K562 (cell line): ENCODE measurements at regions not wholly inside any gene's neighbourhood (a gene's known extent, or its start where the extent isn't known, plus 50 kb on each side); places are given as distances from the start of the nearest gene placed in this dataset.

Experiments used
- ATAC-seq: fragments of 200-7000 bp; cut with Tn5 transposase; 3 replicates; pipeline ENCODE4 v1.9.1; 2020; ENCODE audit warnings: moderate library complexity
- BruUV-seq: library from RNA; stranded (reverse); fragments of 400-500 nt; replicated peaks from 2 replicates; lab custom pipeline; 2021; lab: Mats Ljungman, UMichigan
- CTCF ChIA-PET: fragments of 300-600 bp; formaldehyde crosslinking; extraction: SDS; loops from one replicate; lab custom pipeline; 2021; ENCODE audit warnings: low intra/inter-chr PET ratio; lab: Yijun Ruan, JAX
- POLR2A ChIA-PET: fragments of 300-600, 350-650 bp; sonication (Branson Sonifier 250); formaldehyde crosslinking; extraction: SDS; loops from one replicate; lab custom pipeline; 2021; ENCODE audit warnings: antibody characterized with exemption, inconsistent platforms; lab: Yijun Ruan, JAX
- DNase-seq, 4 experiments: peaks; one replicate each; pipeline versions ENCODE4 v3.0.0 to v3.0.0-alpha.2; 2011 to 2018; ENCODE audit warnings: low spot score in 3 of 4, mixed read lengths in 3 of 4; ENCODE audit errors: extremely low read depth in 1 of 4
- FAIRE-seq: peaks from 2 replicates; lab custom pipeline; 2011; peaks lifted over from hg19 to GRCh38; lab: Jason Lieb, UNC
- H2AFZ ChIP-seq: 2 replicates; pipeline ENCODE4 v1.6.0; 2011; ENCODE audit warnings: low read depth, low read length, control low read depth, inconsistent platforms
- H3K27ac ChIP-seq: fragments of 200-600 bp; 3 replicates; pipeline ENCODE4 v1.8.0; 2011; ENCODE audit warnings: low read depth, mild to moderate bottlenecking, control low read depth, inconsistent platforms, low read length, moderate library complexity, mixed read lengths; ENCODE audit errors: extremely low read depth
- H3K27me3 ChIP-seq, 2 experiments: fragments of 300-600 bp in 1 of 2; 2 replicates in 1 of 2; 3 replicates in 1 of 2; pipeline versions ENCODE4 v1.6.0 to v1.8.0; 2011; ENCODE audit warnings: inconsistent platforms in 2 of 2, low read length in 2 of 2, mild to moderate bottlenecking in 1 of 2, mixed read lengths in 1 of 2, moderate library complexity in 1 of 2; ENCODE audit not compliant: control insufficient read depth in 2 of 2, insufficient read depth in 2 of 2
- H3K36me3 ChIP-seq: fragments of 300-600 bp; 3 replicates; pipeline ENCODE4 v1.8.0; 2011; ENCODE audit warnings: mild to moderate bottlenecking, low read length, inconsistent platforms; ENCODE audit not compliant: control insufficient read depth, insufficient read depth
- H3K4me1 ChIP-seq, 2 experiments: fragments of 200-600 bp in 1 of 2; replicated peaks in 1 of 2; 2 replicates in 1 of 2; 3 replicates in 1 of 2; pipeline versions ENCODE4 v1.5.1 to v1.8.0; 2011; ENCODE audit warnings: inconsistent platforms in 2 of 2, low read length in 2 of 2, mild to moderate bottlenecking in 1 of 2, mixed read lengths in 1 of 2, moderate library complexity in 1 of 2; ENCODE audit not compliant: control insufficient read depth in 2 of 2, insufficient read depth in 2 of 2
- H3K4me2 ChIP-seq: 2 replicates; pipeline ENCODE4 v1.6.1; 2011; ENCODE audit warnings: low read length, control low read depth, inconsistent platforms, mixed read lengths; ENCODE audit not compliant: insufficient read depth
- H3K4me3 ChIP-seq: fragments of 200-600 bp; sonication (generic), shearing (Covaris generic); 2 replicates; pipeline ENCODE4 v1.5.1; 2016; ENCODE audit warnings: control low read depth, inconsistent platforms
- H3K79me2 ChIP-seq: fragments of 200-600 bp; 3 replicates; pipeline ENCODE4 v1.8.0; 2011; ENCODE audit warnings: low read length, inconsistent platforms; ENCODE audit not compliant: control insufficient read depth, insufficient read depth
- H3K9ac ChIP-seq, 2 experiments: 2 replicates each; pipeline versions ENCODE4 v1.6.0 to v1.6.1; 2011; ENCODE audit warnings: low read depth in 2 of 2, low read length in 2 of 2, control low read depth in 1 of 2, inconsistent platforms in 1 of 2, mild to moderate bottlenecking in 1 of 2, mixed read lengths in 1 of 2; ENCODE audit not compliant: insufficient read depth in 1 of 2
- H3K9me1 ChIP-seq: one replicate; pipeline ENCODE4 v1.6.0; 2011; ENCODE audit warnings: inconsistent platforms, mild to moderate bottlenecking, low read length, moderate library complexity; ENCODE audit not compliant: control insufficient read depth, insufficient read depth
- H3K9me3 ChIP-seq: replicated peaks from 2 replicates; pipeline ENCODE4 v1.5.1; 2011; ENCODE audit warnings: low read depth, low read length, inconsistent platforms; ENCODE audit not compliant: control insufficient read depth, insufficient read depth
- H4K20me1 ChIP-seq: replicated peaks from 2 replicates; pipeline ENCODE4 v1.6.1; 2011; ENCODE audit warnings: low read length, inconsistent platforms, mixed read lengths; ENCODE audit not compliant: control insufficient read depth, insufficient read depth
- BCL6 ChIP-seq: fragments of 250-450 bp; sonication (Bioruptor Pico); IDR thresholded peaks from 2 replicates; pipeline ENCODE4 v1.4.0; 2020
- BRF2 ChIP-seq: IDR thresholded peaks from 3 replicates; pipeline ENCODE4 v1.6.1; 2011; ENCODE audit warnings: borderline replicate concordance, mild to moderate bottlenecking; ENCODE audit not compliant: insufficient read length, insufficient read depth
- HEY1 ChIP-seq: fragments of 250-450 bp; sonication (Bioruptor Pico); IDR thresholded peaks from 2 replicates; pipeline ENCODE4 v1.5.0; 2020; ENCODE audit warnings: mild to moderate bottlenecking, moderate library complexity, borderline replicate concordance
- JUNB ChIP-seq: fragments of 450-650 bp; formaldehyde crosslinking; conservative IDR thresholded peaks from 2 replicates; pipeline ENCODE4 v1.4.0; 2020; ENCODE audit warnings: mild to moderate bottlenecking
- LARP7 ChIP-seq: fragments of 450-650 bp; IDR thresholded peaks from 2 replicates; pipeline ENCODE4 v1.6.1; 2016
- LEF1 ChIP-seq: fragments of 450-650 bp; IDR thresholded peaks from 2 replicates; pipeline ENCODE4 v1.6.1; 2016; ENCODE audit warnings: mild to moderate bottlenecking
- MNT ChIP-seq, 2 experiments: fragments of 450-650 bp; conservative IDR thresholded peaks; 2 replicates each; pipeline ENCODE4 v1.6.1; 2017; ENCODE audit warnings: mild to moderate bottlenecking in 2 of 2, moderate library complexity in 2 of 2
- NR2C1 ChIP-seq, 2 experiments: fragments of 450-650 bp; IDR thresholded peaks; 2 replicates each; pipeline ENCODE4 v1.6.1; 2017; ENCODE audit warnings: mild to moderate bottlenecking in 2 of 2, antibody characterized with exemption in 1 of 2, inconsistent platforms in 1 of 2, missing compliant biosample characterization in 1 of 2, missing genetic modification characterization in 1 of 2
- RREB1 ChIP-seq: fragments of 250-450 bp; sonication (Bioruptor Pico); IDR thresholded peaks from 2 replicates; pipeline ENCODE4 v1.4.0; 2020
- SUPT5H ChIP-seq: fragments of 450-650 bp; IDR thresholded peaks from 2 replicates; pipeline ENCODE4 v1.6.1; 2016
- ZNF644 ChIP-seq: fragments of 200-800 bp; sonication (Bioruptor generic); IDR thresholded peaks from 2 replicates; pipeline ENCODE4 v1.6.1; 2016; ENCODE audit warnings: low read depth, missing genetic modification characterization, missing compliant biosample characterization
- WGBS: fragments of 100-300 bp; shearing (Covaris generic); methylation state at CpG from one replicate; pipeline ENCODE4 v1.1.6; 2016; ENCODE audit warnings: low coverage, mixed read lengths; ENCODE audit not compliant: insufficient coverage; ENCODE audit errors: missing lambda C conversion rate; 5-methylcytosine and 5-hydroxymethylcytosine counted together
- in situ Hi-C: fragments of 300-500 bp; cut with MboI; formaldehyde crosslinking; loops from 4 replicates; pipeline ENCODE4 v1.15.0; 2018; ENCODE audit warnings: inconsistent platforms, mixed read lengths
- intact Hi-C: fragments of 100-400 bp; cut with micrococcal nuclease; formaldehyde crosslinking; loops from 2 replicates; pipeline ENCODE4 v1.14.2; 2022

GRCh38 chr2:12110074-12110473, 363.6 kb downstream of the LPIN1 start (continued):
- TF ChIP-seq BRF2 (no peak), ZNF644 (tag) (no peak), BCL6 (CRISPR knock-in tag) (no peak), LARP7 (no peak), HEY1 (no peak), JUNB (CRISPR knock-in tag) (no peak), LEF1 (no peak)

- no peak for DNase-seq
- no peaks in the 10 kb centered on the region for H3K9me1 ChIP-seq
- no peaks in the 10 kb centered on the region for H3K9me3 ChIP-seq
- no TSS peak for BruUV-seq
- intact Hi-C loops, result no loop called here
- no peak for FAIRE-seq
- H4K20me1 ChIP-seq, result no peaks in the 10 kb centered on the region
- in situ Hi-C loops, result no loop called here
- ATAC-seq, result no peak
- 62% methylated on average over 5 of the region's 5 CpGs for WGBS
- no peak overlapping the region for H3K4me2 ChIP-seq
- H3K4me1 ChIP-seq, result peaks cover 19 to 34% of the 10 kb centered on the region in 2 experiments
- H3K9ac ChIP-seq, result no peak overlapping the region
- POLR2A ChIA-PET, result no interaction called here
- CTCF ChIA-PET, result no interaction called here
- no peak overlapping the region for H2AFZ ChIP-seq
- no peak overlapping the region for H3K27ac ChIP-seq
- no peak overlapping the region for H3K4me3 ChIP-seq
- H3K27me3 ChIP-seq, result no peaks in the 10 kb centered on the region
- no peaks in the 10 kb centered on the region for H3K79me2 ChIP-seq
- H3K36me3 ChIP-seq, result no peaks in the 10 kb centered on the region
- TF ChIP-seq SUPT5H (no peak), NR2C1 (IDR thresholded peaks at IDR 0.05) (no peak), NR2C1 (tag; IDR thresholded peaks at IDR 0.05) (no peak), MNT (conservative IDR thresholded peaks at IDR 0.05) (no peak), RREB1 (CRISPR knock-in tag) (no peak)
Observed at GRCh38 chr2:12110481-12110880, 364.0 kb downstream of the LPIN1 start.
